ENCODE measurements at regions not wholly inside any gene's neighbourhood (a gene's known extent, or its start where the extent isn't known, plus 50 kb on each side); places are given as distances from the start of the nearest gene placed in this dataset.

GRCh38 chr14:89660166-89660565 is 243.1 kb upstream of the FOXN3 start:
- no peak for TF ChIP-seq CTCF (IDR thresholded peaks at IDR 0.05; ENCODE audit: insufficient read depth, low read depth, low read length, missing control alignments)
- DNase-seq (ENCODE audit: low read depth), result peak; percentile 6
- no peak overlapping the region for H3K4me3 ChIP-seq (ENCODE audit: low read length)

GRCh38 chr14:89658977-89659670 is 242.1 kb upstream of the FOXN3 start:
- no peak for TF ChIP-seq CTCF (IDR thresholded peaks at IDR 0.05; ENCODE audit: insufficient read depth, low read depth, low read length, missing control alignments)
- no peak overlapping the region for H3K4me3 ChIP-seq (ENCODE audit: low read length)
- no peak for DNase-seq (ENCODE audit: low read depth)

GRCh38 chr14:89657014-89657413 is 240.0 kb upstream of the FOXN3 start:
- DNase-seq (ENCODE audit: low read depth), result no peak
- H3K4me3 ChIP-seq (ENCODE audit: low read length), result no peak overlapping the region
- TF ChIP-seq CTCF (IDR thresholded peaks at IDR 0.05; ENCODE audit: insufficient read depth, low read depth, low read length, missing control alignments), result no peak

GRCh38 chr14:89654998-89655397 is 238.0 kb upstream of the FOXN3 start:
- DNase-seq (ENCODE audit: low read depth), result no peak
- TF ChIP-seq CTCF (IDR thresholded peaks at IDR 0.05; ENCODE audit: insufficient read depth, low read depth, low read length, missing control alignments), result no peak

GRCh38 chr14:89652352-89652751 is 235.3 kb upstream of the FOXN3 start:
- TF ChIP-seq CTCF (IDR thresholded peaks at IDR 0.05; ENCODE audit: insufficient read depth, low read depth, low read length, missing control alignments), result no peak
- no peak for DNase-seq (ENCODE audit: low read depth)
- no peak overlapping the region for H3K4me3 ChIP-seq (ENCODE audit: low read length)

More at GRCh38 chr14:89654998-89655397, 238.0 kb upstream of the FOXN3 start:
- no peak overlapping the region for H3K4me3 ChIP-seq (ENCODE audit: low read length)

- DNase-seq (ENCODE audit: low read depth), result no peak
- TF ChIP-seq CTCF (IDR thresholded peaks at IDR 0.05; ENCODE audit: insufficient read depth, low read depth, low read length, missing control alignments), result no peak
- no peak overlapping the region for H3K4me3 ChIP-seq (ENCODE audit: low read length)
Observed at GRCh38 chr14:89651805-89652204, 234.8 kb upstream of the FOXN3 start.
